WTC11 (cell line): ENCODE measurements at regions not wholly inside any gene's neighbourhood (a gene's known extent, or its start where the extent isn't known, plus 50 kb on each side); places are given as distances from the start of the nearest gene placed in this dataset.

Source experiments
- ESRRA ChIP-seq: sonication (generic); formaldehyde crosslinking; IDR thresholded peaks from 2 replicates; pipeline ENCODE4 v1.8.1; 2022; ENCODE audit warnings: mild to moderate bottlenecking, missing genetic modification reagents, borderline replicate concordance
- FOXP1 ChIP-seq: sonication (generic); formaldehyde crosslinking; IDR thresholded peaks from 2 replicates; pipeline ENCODE4 v1.8.0; 2022; ENCODE audit warnings: missing genetic modification reagents, mild to moderate bottlenecking, moderate library complexity, borderline replicate concordance
- NFYB ChIP-seq: sonication (generic); formaldehyde crosslinking; conservative IDR thresholded peaks from 2 replicates; pipeline ENCODE4 v1.8.0; 2022; ENCODE audit warnings: low read depth, missing genetic modification reagents
- SMAD4 ChIP-seq: sonication (generic); formaldehyde crosslinking; IDR thresholded peaks from 2 replicates; pipeline ENCODE4 v1.8.0; 2022; ENCODE audit warnings: mild to moderate bottlenecking, missing genetic modification reagents
- TEAD4 ChIP-seq: sonication (generic); formaldehyde crosslinking; IDR thresholded peaks from 2 replicates; pipeline ENCODE4 v1.8.0; 2022; ENCODE audit warnings: mild to moderate bottlenecking, missing genetic modification reagents
- TF ChIP-seq, protein P1 (sequence below): fragments of 200-600 bp; IDR thresholded peaks from 2 replicates; pipeline ENCODE4 v1.8.0; 2022; ENCODE audit warnings: antibody characterized with exemption
- TF ChIP-seq, protein P2 (sequence below): sonication (generic); formaldehyde crosslinking; IDR thresholded peaks from 2 replicates; pipeline ENCODE4 v1.8.1; 2022; ENCODE audit warnings: low read depth, mild to moderate bottlenecking, moderate library complexity, missing genetic modification reagents, borderline replicate concordance

DNA sequence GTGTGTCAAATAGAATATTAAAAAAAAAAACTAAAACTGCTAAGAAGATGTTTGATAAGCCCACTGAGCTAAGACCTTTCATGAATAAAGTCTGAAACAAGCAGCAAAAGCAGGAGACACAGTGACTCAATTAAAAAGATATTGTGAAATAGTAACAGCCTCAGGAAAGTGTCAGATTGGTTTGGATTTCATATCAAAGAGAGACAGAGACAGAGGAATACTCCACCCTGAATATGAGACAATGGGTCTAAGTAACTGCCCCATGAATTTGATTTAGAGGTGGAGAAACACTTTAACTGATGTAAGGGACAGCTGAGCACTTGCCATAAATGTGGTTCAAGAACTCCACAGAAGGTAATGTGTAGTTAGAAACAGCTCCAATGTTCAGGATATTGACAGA lies 277.9 kb upstream of the FOXG1 start:
- TF ChIP-seq NFYB (CRISPR knock-in tag) (no peak), TEAD4 (CRISPR knock-in tag) (no peak), SMAD4 (no peak), FOXP1 (CRISPR knock-in tag) (no peak), ESRRA (CRISPR knock-in tag) (no peak)
- TF ChIP-seq, protein P1, sequence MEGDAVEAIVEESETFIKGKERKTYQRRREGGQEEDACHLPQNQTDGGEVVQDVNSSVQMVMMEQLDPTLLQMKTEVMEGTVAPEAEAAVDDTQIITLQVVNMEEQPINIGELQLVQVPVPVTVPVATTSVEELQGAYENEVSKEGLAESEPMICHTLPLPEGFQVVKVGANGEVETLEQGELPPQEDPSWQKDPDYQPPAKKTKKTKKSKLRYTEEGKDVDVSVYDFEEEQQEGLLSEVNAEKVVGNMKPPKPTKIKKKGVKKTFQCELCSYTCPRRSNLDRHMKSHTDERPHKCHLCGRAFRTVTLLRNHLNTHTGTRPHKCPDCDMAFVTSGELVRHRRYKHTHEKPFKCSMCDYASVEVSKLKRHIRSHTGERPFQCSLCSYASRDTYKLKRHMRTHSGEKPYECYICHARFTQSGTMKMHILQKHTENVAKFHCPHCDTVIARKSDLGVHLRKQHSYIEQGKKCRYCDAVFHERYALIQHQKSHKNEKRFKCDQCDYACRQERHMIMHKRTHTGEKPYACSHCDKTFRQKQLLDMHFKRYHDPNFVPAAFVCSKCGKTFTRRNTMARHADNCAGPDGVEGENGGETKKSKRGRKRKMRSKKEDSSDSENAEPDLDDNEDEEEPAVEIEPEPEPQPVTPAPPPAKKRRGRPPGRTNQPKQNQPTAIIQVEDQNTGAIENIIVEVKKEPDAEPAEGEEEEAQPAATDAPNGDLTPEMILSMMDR = no peak
- TF ChIP-seq, protein P2, sequence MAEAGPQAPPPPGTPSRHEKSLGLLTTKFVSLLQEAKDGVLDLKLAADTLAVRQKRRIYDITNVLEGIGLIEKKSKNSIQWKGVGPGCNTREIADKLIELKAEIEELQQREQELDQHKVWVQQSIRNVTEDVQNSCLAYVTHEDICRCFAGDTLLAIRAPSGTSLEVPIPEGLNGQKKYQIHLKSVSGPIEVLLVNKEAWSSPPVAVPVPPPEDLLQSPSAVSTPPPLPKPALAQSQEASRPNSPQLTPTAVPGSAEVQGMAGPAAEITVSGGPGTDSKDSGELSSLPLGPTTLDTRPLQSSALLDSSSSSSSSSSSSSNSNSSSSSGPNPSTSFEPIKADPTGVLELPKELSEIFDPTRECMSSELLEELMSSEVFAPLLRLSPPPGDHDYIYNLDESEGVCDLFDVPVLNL (CRISPR knock-in tag) = no peak
